Parathyroid adenoma (tissue), 2 donors: ENCODE measurements at regions not wholly inside any gene's neighbourhood (a gene's known extent, or its start where the extent isn't known, plus 50 kb on each side); places are given as distances from the start of the nearest gene placed in this dataset.
A peak's percentile ranks its signal among the peaks of the same experiment; 100 is the strongest.

Source experiments
- H2AFZ ChIP-seq: fragments of 300-600 bp; sonication (generic); one replicate; pipeline ENCODE4 v1.7.0; 2017; ENCODE audit warnings: antibody characterized with exemption, mild to moderate bottlenecking
- H3K27ac ChIP-seq: fragments of 300-600 bp; sonication (generic); one replicate; pipeline ENCODE4 v1.7.0; 2017
- H3K27me3 ChIP-seq: fragments of 300-600 bp; sonication (generic); one replicate; pipeline ENCODE4 v1.7.0; 2017; ENCODE audit warnings: low read length; ENCODE audit not compliant: control insufficient read depth, insufficient read depth
- H3K36me3 ChIP-seq: fragments of 300-600 bp; sonication (generic); one replicate; pipeline ENCODE4 v1.7.0; 2017; ENCODE audit warnings: low read length; ENCODE audit not compliant: control insufficient read depth, insufficient read depth
- H3K4me1 ChIP-seq: fragments of 300-600 bp; sonication (generic); one replicate; pipeline ENCODE4 v1.7.0; 2017; ENCODE audit warnings: control low read depth
- H3K4me2 ChIP-seq: fragments of 300-600 bp; sonication (generic); one replicate; pipeline ENCODE4 v1.7.0; 2017; ENCODE audit warnings: low read length
- H3K4me3 ChIP-seq: fragments of 300-600 bp; sonication (generic); one replicate; pipeline ENCODE4 v1.7.0; 2017; ENCODE audit warnings: low read depth, low read length
- H3K79me2 ChIP-seq: fragments of 300-600 bp; sonication (generic); one replicate; pipeline ENCODE4 v1.7.0; 2017; ENCODE audit warnings: control low read depth
- H3K9ac ChIP-seq: fragments of 300-600 bp; sonication (generic); one replicate; pipeline ENCODE4 v1.7.0; 2017; ENCODE audit warnings: mild to moderate bottlenecking
- H3K9me3 ChIP-seq: fragments of 300-600 bp; sonication (generic); one replicate; pipeline ENCODE4 v1.7.0; 2017; ENCODE audit warnings: low read length; ENCODE audit not compliant: control insufficient read depth
- CTCF ChIP-seq: fragments of 300-600 bp; sonication (generic); IDR thresholded peaks from one replicate; pipeline ENCODE4 v1.7.0; 2017; ENCODE audit warnings: antibody characterized with exemption, mild to moderate bottlenecking
- donor health status: primary hyperparathyroidism.

DNA sequence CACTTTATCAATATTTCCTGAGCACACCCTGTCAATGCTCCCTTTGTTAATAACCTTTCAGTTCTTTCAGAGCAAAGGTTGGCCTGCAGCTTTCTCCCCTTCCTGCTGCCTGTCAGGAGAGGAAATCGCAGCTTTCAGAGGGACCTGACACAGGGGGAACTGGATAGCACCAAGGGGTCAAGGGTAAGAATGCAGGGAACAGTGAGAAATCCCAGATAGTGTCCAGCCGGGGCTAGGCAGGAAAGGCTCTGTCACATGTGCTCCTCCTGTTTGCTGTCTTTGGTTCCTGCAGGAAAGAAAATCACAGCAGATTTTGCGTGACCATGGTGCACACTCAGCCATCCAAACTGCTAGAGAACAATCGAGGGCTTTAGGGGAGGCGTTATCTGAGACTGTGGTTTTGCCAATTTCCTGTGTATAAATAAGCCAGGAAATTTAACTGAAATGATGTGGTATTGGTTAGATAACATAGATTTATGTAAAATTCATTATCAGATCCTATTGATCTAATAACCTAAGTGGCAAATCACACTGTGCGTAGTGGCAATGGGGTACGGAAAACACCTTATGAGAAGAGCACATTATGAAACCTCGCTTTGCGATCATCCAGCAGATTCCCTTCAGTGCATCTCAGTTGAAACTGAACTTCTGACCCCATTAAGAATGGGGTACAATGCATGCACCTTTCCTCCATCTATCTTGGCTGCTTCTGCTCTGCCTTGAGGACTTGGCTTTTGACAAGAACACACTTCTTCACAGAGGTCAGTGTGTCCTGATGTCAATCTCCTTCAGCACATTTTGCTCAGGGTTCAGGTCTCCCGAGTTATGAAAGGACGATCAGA, 178.0 kb downstream of the ICOS start:
- H3K9me3 ChIP-seq: no peaks in the 10 kb centered on the region
- H3K27ac ChIP-seq: no peak overlapping the region
- H3K79me2 ChIP-seq: no peaks in the 10 kb centered on the region
- no peak overlapping the region for H3K4me2 ChIP-seq
- peaks cover 16% of the 10 kb centered on the region for H3K4me1 ChIP-seq
- H3K9ac ChIP-seq: no peak overlapping the region
- H3K27me3 ChIP-seq: no peaks in the 10 kb centered on the region
- TF ChIP-seq CTCF: no peak
- H3K4me3 ChIP-seq: no peak overlapping the region
- no peak overlapping the region for H2AFZ ChIP-seq
- H3K36me3 ChIP-seq: no peaks in the 10 kb centered on the region

GRCh38 chr2:204115137-204116056, 178.8 kb downstream of the ICOS start:
- no peak overlapping the region for H3K4me2 ChIP-seq
- H3K9me3 ChIP-seq: no peaks in the 10 kb centered on the region
- H3K4me1 ChIP-seq: peaks cover 14% of the 10 kb centered on the region
- H3K79me2 ChIP-seq: no peaks in the 10 kb centered on the region
- no peaks in the 10 kb centered on the region for H3K27me3 ChIP-seq
- H2AFZ ChIP-seq: no peak overlapping the region
- no peak overlapping the region for H3K9ac ChIP-seq
- H3K36me3 ChIP-seq: no peaks in the 10 kb centered on the region
- H3K4me3 ChIP-seq: no peak overlapping the region
- no peak for TF ChIP-seq CTCF
- H3K27ac ChIP-seq: no peak overlapping the region

- Histone ChIP-seq H3K27me3 (no peaks in the 10 kb centered on the region), H2AFZ (peak overlapping the region; percentile 8), H3K79me2 (no peaks in the 10 kb centered on the region), H3K9ac (no peak overlapping the region), H3K27ac (no peak overlapping the region), H3K9me3 (no peaks in the 10 kb centered on the region), H3K4me1 (peaks cover 5% of the 10 kb centered on the region), H3K4me3 (no peak overlapping the region), H3K4me2 (no peak overlapping the region), H3K36me3 (no peaks in the 10 kb centered on the region)
- no peak for TF ChIP-seq CTCF
These were observed 179.7 kb downstream of the ICOS start for GRCh38 chr2:204116159-204116792.

DNA sequence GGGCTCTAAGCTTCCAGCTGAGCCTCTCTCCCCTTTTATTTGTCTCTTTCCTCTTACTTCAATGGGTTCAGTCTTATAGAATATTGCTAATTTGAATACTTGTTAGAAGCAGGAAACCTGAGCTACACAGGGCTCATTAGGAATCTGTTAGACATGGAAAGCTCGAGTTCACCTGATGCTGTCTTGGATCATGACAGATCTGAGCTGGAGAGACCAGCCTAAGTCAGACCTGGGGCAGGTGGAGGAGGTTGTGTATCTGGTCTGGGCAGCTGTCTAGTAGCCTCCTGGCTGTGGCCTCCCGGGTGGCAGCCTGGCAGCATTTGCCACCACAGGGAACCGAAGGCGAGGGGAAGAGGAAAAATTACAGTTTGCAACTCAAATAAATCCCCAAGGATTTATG, 185.9 kb downstream of the ICOS start:
- TF ChIP-seq CTCF: no peak
- H3K9ac ChIP-seq: no peak overlapping the region
- H3K4me3 ChIP-seq: no peak overlapping the region
- H3K36me3 ChIP-seq: no peaks in the 10 kb centered on the region
- H2AFZ ChIP-seq: no peak overlapping the region
- no peak overlapping the region for H3K27ac ChIP-seq
- H3K9me3 ChIP-seq: no peaks in the 10 kb centered on the region
- H3K4me1 ChIP-seq: no peaks in the 10 kb centered on the region
- H3K27me3 ChIP-seq: no peaks in the 10 kb centered on the region
- H3K79me2 ChIP-seq: no peaks in the 10 kb centered on the region
- no peak overlapping the region for H3K4me2 ChIP-seq
